ENCODE measurements at regions not wholly inside any gene's neighbourhood (a gene's known extent, or its start where the extent isn't known, plus 50 kb on each side); places are given as distances from the start of the nearest gene placed in this dataset.

GRCh38 chr9:19550009-19550408 lies 141.2 kb downstream of the ACER2 start:
- TF ChIP-seq EZH2 (IDR thresholded peaks at IDR 0.05) (no peak), POLR2AphosphoS5 (IDR thresholded peaks at IDR 0.05; ENCODE audit: borderline replicate concordance, low read depth, low read length) (no peak), FOXP2 (optimal IDR thresholded peaks at IDR 0.05; ENCODE audit: control extremely low read depth, extremely low read length, insufficient read depth) (no peak)

Data from SK-N-MC (cell line).